SK-N-SH (cell line): ENCODE measurements at regions not wholly inside any gene's neighbourhood (a gene's known extent, or its start where the extent isn't known, plus 50 kb on each side); places are given as distances from the start of the nearest gene placed in this dataset.

Experiments used
- CTCF ChIA-PET: fragments of 300-600, 350-600 bp; formaldehyde crosslinking; extraction: SDS; loops from one replicate; lab custom pipeline; 2021; lab: Yijun Ruan, JAX
- POLR2A ChIA-PET: fragments of 350-600 bp; sonication (Branson Sonifier 250); formaldehyde crosslinking; extraction: SDS; loops from one replicate; lab custom pipeline; 2020; ENCODE audit warnings: antibody characterized with exemption, inconsistent platforms; lab: Yijun Ruan, JAX
- DNase-seq: peaks from one replicate; pipeline ENCODE4 v3.0.0; 2012
- H2AFZ ChIP-seq: fragments of 200-600 bp; sonication (generic); 2 replicates; pipeline ENCODE4 v1.8.1; 2016; ENCODE audit warnings: antibody characterized with exemption, mild to moderate bottlenecking, low read depth
- H3F3A ChIP-seq: fragments of 200-600 bp; sonication (generic); replicated peaks from 2 replicates; pipeline ENCODE3; 2016; ENCODE audit warnings: antibody characterized with exemption, mild to moderate bottlenecking; ENCODE audit not compliant: insufficient read depth
- H3K27ac ChIP-seq, 2 experiments: fragments of 200-500 bp in 1 of 2; fragments of 200-600 bp in 1 of 2; sonication (Bioruptor generic) in 1 of 2; sonication (generic), shearing (Covaris generic) in 1 of 2; 2 replicates each; pipeline versions ENCODE4 v1.5.1 to v1.6.1; 2014 to 2016; ENCODE audit warnings: low read depth in 2 of 2, inconsistent platforms in 1 of 2, low read length in 1 of 2, mild to moderate bottlenecking in 1 of 2, mixed read lengths in 1 of 2
- H3K27me3 ChIP-seq: fragments of 200-600 bp; sonication (generic), shearing (Covaris generic); 2 replicates; pipeline ENCODE4 v1.6.1; 2016; ENCODE audit warnings: mixed run types; ENCODE audit not compliant: insufficient read depth
- H3K36me3 ChIP-seq, 2 experiments: fragments of 200-500 bp in 1 of 2; fragments of 200-600 bp in 1 of 2; sonication (Bioruptor generic) in 1 of 2; sonication (generic) in 1 of 2; replicated peaks in 1 of 2; 2 replicates each; pipeline versions ENCODE3 to v1.5.1; 2014 to 2016; ENCODE audit warnings: low read length in 1 of 2, mild to moderate bottlenecking in 1 of 2; ENCODE audit not compliant: insufficient read depth in 2 of 2, control insufficient read depth in 1 of 2
- H3K4me1 ChIP-seq, 2 experiments: fragments of 200-500 bp in 1 of 2; fragments of 200-600 bp in 1 of 2; sonication (Bioruptor generic) in 1 of 2; sonication (generic), shearing (Covaris generic) in 1 of 2; 2 replicates each; pipeline versions ENCODE4 v1.5.1 to v1.6.1; 2014 to 2016; ENCODE audit warnings: low read depth in 1 of 2, low read length in 1 of 2, mixed run types in 1 of 2; ENCODE audit not compliant: insufficient read depth in 2 of 2, control insufficient read depth in 1 of 2
- H3K4me2 ChIP-seq: fragments of 200-600 bp; sonication (generic), shearing (Covaris generic); 2 replicates; pipeline ENCODE4 v1.6.1; 2017; ENCODE audit warnings: mixed run types
- H3K4me3 ChIP-seq, 2 experiments: fragments of 200-500 bp in 1 of 2; fragments of 200-600 bp in 1 of 2; sonication (Bioruptor generic) in 1 of 2; sonication (generic), shearing (Covaris generic) in 1 of 2; 2 replicates each; pipeline versions ENCODE4 v1.5.1 to v1.8.1; 2014 to 2016; ENCODE audit warnings: low read depth in 2 of 2, inconsistent platforms in 1 of 2, low read length in 1 of 2, mild to moderate bottlenecking in 1 of 2, mixed read lengths in 1 of 2, moderate library complexity in 1 of 2
- H3K79me2 ChIP-seq: fragments of 200-600 bp; sonication (generic); 2 replicates; pipeline ENCODE4 v1.8.1; 2017; ENCODE audit warnings: mild to moderate bottlenecking; ENCODE audit not compliant: insufficient read depth
- H3K9ac ChIP-seq: fragments of 200-600 bp; sonication (generic); 2 replicates; pipeline ENCODE4 v1.6.1; 2017; ENCODE audit warnings: mixed run types
- H3K9me2 ChIP-seq: fragments of 200-600 bp; sonication (generic); 2 replicates; pipeline ENCODE4 v1.6.1; 2017; ENCODE audit warnings: mixed run types
- H3K9me3 ChIP-seq: fragments of 200-600 bp; sonication (generic); 2 replicates; pipeline ENCODE4 v1.6.1; 2017; ENCODE audit warnings: mixed run types, mild to moderate bottlenecking, moderate library complexity
- H4K20me1 ChIP-seq: fragments of 200-600 bp; sonication (generic); 2 replicates; pipeline ENCODE4 v1.6.1; 2017; ENCODE audit warnings: mild to moderate bottlenecking, mixed run types; ENCODE audit not compliant: insufficient read depth
- EP300 ChIP-seq, 2 experiments: IDR thresholded peaks; 2 replicates each; pipeline versions ENCODE4 v1.4.0 to v1.6.1; 2012; ENCODE audit warnings: borderline replicate concordance in 1 of 2, low read depth in 1 of 2, low read length in 1 of 2
- FOXJ3 ChIP-seq: sonication (generic); formaldehyde crosslinking; IDR thresholded peaks from 2 replicates; pipeline ENCODE4 v1.5.1; 2020; ENCODE audit warnings: mild to moderate bottlenecking, missing genetic modification reagents
- FOXM1 ChIP-seq: IDR thresholded peaks from 2 replicates; pipeline ENCODE4 v1.4.0; 2012; ENCODE audit warnings: low read depth, mild to moderate bottlenecking
- GATA2 ChIP-seq: sonication (generic); formaldehyde crosslinking; IDR thresholded peaks from 2 replicates; pipeline ENCODE4 v1.5.0; 2020; ENCODE audit warnings: mild to moderate bottlenecking, missing genetic modification reagents
- IRF3 ChIP-seq: fragments of 150-350 bp; IDR thresholded peaks from 2 replicates; pipeline ENCODE4 v1.6.1; 2016; ENCODE audit warnings: mild to moderate bottlenecking, low read depth, low read length
- NFIC ChIP-seq: IDR thresholded peaks from 2 replicates; pipeline ENCODE4 v1.4.0; 2012; ENCODE audit warnings: borderline replicate concordance
- NRF1 ChIP-seq: IDR thresholded peaks from 2 replicates; pipeline ENCODE4 v1.6.1; 2012; ENCODE audit warnings: low read depth, mild to moderate bottlenecking, low read length
- RAD21 ChIP-seq: IDR thresholded peaks from 2 replicates; pipeline ENCODE4 v1.6.1; 2012; ENCODE audit warnings: mild to moderate bottlenecking, low read length
- RXRA ChIP-seq: IDR thresholded peaks from 2 replicates; pipeline ENCODE4 v1.4.0; 2012; ENCODE audit warnings: low read depth, mild to moderate bottlenecking, borderline replicate concordance
- SIN3A ChIP-seq: IDR thresholded peaks from 2 replicates; pipeline ENCODE4 v1.6.1; 2012; ENCODE audit warnings: low read depth, mild to moderate bottlenecking, low read length, moderate library complexity, borderline replicate concordance
- SMC3 ChIP-seq: IDR thresholded peaks from 2 replicates; pipeline ENCODE4 v1.6.1; 2012; ENCODE audit warnings: low read depth, low read length, improper control_type of control experiment
- TEAD4 ChIP-seq: IDR thresholded peaks from 2 replicates; pipeline ENCODE4 v1.4.0; 2012; ENCODE audit warnings: mild to moderate bottlenecking, borderline replicate concordance; ENCODE audit not compliant: insufficient read depth
- USF2 ChIP-seq: fragments of 150-350 bp; IDR thresholded peaks from 2 replicates; pipeline ENCODE4 v1.6.1; 2017; ENCODE audit warnings: antibody characterized with exemption, low read length, low read depth, borderline replicate concordance
- YY1 ChIP-seq: IDR thresholded peaks from 2 replicates; pipeline ENCODE4 v1.4.0; 2012; ENCODE audit warnings: low read depth, mild to moderate bottlenecking
- ZBTB33 ChIP-seq: IDR thresholded peaks from 2 replicates; pipeline ENCODE4 v1.4.0; 2012; ENCODE audit warnings: low read depth, borderline replicate concordance
- WGBS: methylation state at CpG from one replicate; pipeline ENCODE4 v1.1.6; 2017; ENCODE audit warnings: low lambda C conversion rate; 5-methylcytosine and 5-hydroxymethylcytosine counted together

- Histone ChIP-seq H3K4me1 (peaks cover 0 to 8% of the 10 kb centered on the region in 2 experiments; a peak in 1 of 4 replicates), H3K79me2 (no peaks in the 10 kb centered on the region), H3K9ac (no peak overlapping the region), H3K4me2 (no peak overlapping the region), H3K27ac (peak overlapping the region; percentile 23 to 35; a peak in 3 of 4 replicates), H3K4me3 (no peak overlapping the region), H3K9me3 (peaks cover 7% of the 10 kb centered on the region; the same call in 1 of the 2 replicates), H3K9me2 (no peaks in the 10 kb centered on the region), H3F3A (peaks cover 6% of the 10 kb centered on the region), H4K20me1 (no peaks in the 10 kb centered on the region), H2AFZ (no peak overlapping the region), H3K27me3 (no peaks in the 10 kb centered on the region), H3K36me3 (no peaks in the 10 kb centered on the region)
- TF ChIP-seq FOXM1, result no peak
- TF ChIP-seq ZBTB33, result no peak
- TF ChIP-seq NFIC, result no peak
- CTCF ChIA-PET, result no interaction called here
- POLR2A ChIA-PET, result no interaction called here
- no peak for DNase-seq
- 61% methylated on average over 4 of the region's 4 CpGs for WGBS
Observed at GRCh38 chr9:13386935-13387733, 107.6 kb upstream of the MPDZ start.

GRCh38 chr9:13386316-13386715 is 106.8 kb upstream of the MPDZ start:
- Histone ChIP-seq H3K4me3 (no peak overlapping the region), H3K4me1 (peaks cover 0 to 8% of the 10 kb centered on the region in 2 experiments; a peak in 1 of 4 replicates), H3K27ac (no peak overlapping the region), H3K9ac (no peak overlapping the region), H4K20me1 (no peaks in the 10 kb centered on the region)
- TF ChIP-seq IRF3 (no peak), YY1 (no peak), TEAD4 (no peak), SIN3A (no peak), EP300 (IDR thresholded peaks at IDR 0.05; ENCODE audit: borderline replicate concordance in 1 of 2, low read depth in 1 of 2, low read length in 1 of 2) (no peak), RAD21 (no peak), NRF1 (no peak), SMC3 (no peak), RXRA (no peak), USF2 (no peak), GATA2 (CRISPR knock-in tag) (no peak), FOXJ3 (CRISPR knock-in tag) (no peak)
- TF ChIP-seq, all 33 proteins: peak for 0
- 68% methylated on average over 2 of the region's 2 CpGs for WGBS
- Histone ChIP-seq H3K4me2 (no peak overlapping the region), H3K27me3 (no peaks in the 10 kb centered on the region), H3K9me2 (no peaks in the 10 kb centered on the region), H3K79me2 (no peaks in the 10 kb centered on the region), H3K36me3 (no peaks in the 10 kb centered on the region), H2AFZ (no peak overlapping the region), H3K9me3 (peaks cover 7% of the 10 kb centered on the region; the same call in 1 of the 2 replicates), H3F3A (peaks cover 6% of the 10 kb centered on the region)
- no peak for DNase-seq
- ChIA-PET CTCF (no interaction called here), POLR2A (no interaction called here)
